Stomach (tissue), 4 donors: ENCODE measurements at regions not wholly inside any gene's neighbourhood (a gene's known extent, or its start where the extent isn't known, plus 50 kb on each side); places are given as distances from the start of the nearest gene placed in this dataset.

ENCODE experiments used
- CTCF ChIP-seq, 7 experiments: fragments of 450-650 bp in 4 of 7; fragments of 200-600 bp in 3 of 7; sonication (generic) in 3 of 7; IDR thresholded peaks; one replicate each; pipeline ENCODE4 v1.5.1; 2016 to 2019; ENCODE audit warnings: antibody characterized with exemption in 7 of 7, control low read depth in 2 of 7, mild to moderate bottlenecking in 1 of 7
- POLR2A ChIP-seq, 4 donors: fragments of 450-650 bp; IDR thresholded peaks; one replicate each; pipeline ENCODE4 v1.6.1; 2016; ENCODE audit warnings: antibody characterized with exemption in 4 of 4, control low read depth in 2 of 4, mild to moderate bottlenecking in 1 of 4, moderate library complexity in 1 of 4

GRCh38 chr9:107211284-107211923 is 71.7 kb upstream of the RAD23B start:
- TF ChIP-seq CTCF (IDR thresholded peaks at IDR 0.05) (no peak), POLR2A (IDR thresholded peaks at IDR 0.05) (no peak)
